Gastroesophageal sphincter (tissue), 4 donors: ENCODE measurements at regions not wholly inside any gene's neighbourhood (a gene's known extent, or its start where the extent isn't known, plus 50 kb on each side); places are given as distances from the start of the nearest gene placed in this dataset.

Experiments
- ATAC-seq: fragments of 150-250 bp; one replicate; pipeline ENCODE4 v1.9.1; 2016; ENCODE audit warnings: mild to moderate bottlenecking, moderate library complexity
- H3K27ac ChIP-seq, 4 donors: fragments of 200-600 bp; sonication (generic) in 3 of 4; 1 replicate in 3 of 4; 2 replicates in 1 of 4; pipeline ENCODE4 v1.5.1; 2016 to 2019
- H3K27me3 ChIP-seq: fragments of 200-600 bp; sonication (generic); one replicate; pipeline ENCODE4 v1.5.1; 2019
- H3K36me3 ChIP-seq, 2 donors: fragments of 200-600 bp; sonication (generic); one replicate each; pipeline ENCODE4 v1.5.1; 2019; ENCODE audit warnings: control low read depth in 1 of 2
- H3K4me1 ChIP-seq, 3 donors: fragments of 200-600 bp; sonication (generic); 1 replicate in 2 of 3; 2 replicates in 1 of 3; pipeline ENCODE4 v1.5.1; 2016 to 2019; ENCODE audit warnings: control low read depth in 2 of 3
- H3K4me3 ChIP-seq, 2 donors: fragments of 200-600 bp; sonication (generic); one replicate each; pipeline ENCODE4 v1.5.1; 2019; ENCODE audit warnings: mild to moderate bottlenecking in 1 of 2, moderate library complexity in 1 of 2
- H3K9me3 ChIP-seq, 3 donors: fragments of 200-600 bp; sonication (generic); one replicate each; pipeline ENCODE4 v1.5.1; 2017 to 2019; ENCODE audit warnings: control low read depth in 2 of 3
- EP300 ChIP-seq: sonication (generic); formaldehyde crosslinking; IDR thresholded peaks from one replicate; pipeline ENCODE4 v1.6.1; 2017; ENCODE audit warnings: antibody characterized with exemption, mild to moderate bottlenecking
- POLR2A ChIP-seq, 2 donors: fragments of 450-650 bp; IDR thresholded peaks; one replicate each; pipeline ENCODE4 v1.6.1; 2017; ENCODE audit warnings: antibody characterized with exemption in 2 of 2, mild to moderate bottlenecking in 2 of 2, moderate library complexity in 1 of 2
- POLR2AphosphoS5 ChIP-seq: sonication (generic); formaldehyde crosslinking; IDR thresholded peaks from one replicate; pipeline ENCODE4 v1.6.1; 2017; ENCODE audit warnings: antibody characterized with exemption
- WGBS, 2 donors: methylation state at CpG; one replicate each; pipeline ENCODE4 v1.1.5; 2018; ENCODE audit warnings: low coverage in 1 of 2; 5-methylcytosine and 5-hydroxymethylcytosine counted together
- TF ChIP-seq, protein P1 (sequence below), 4 experiments: fragments of 200-600 bp in 2 of 4; fragments of 450-650 bp in 2 of 4; sonication (generic) in 1 of 4; IDR thresholded peaks; one replicate each; pipeline ENCODE4 v1.5.1; 2017 to 2019; ENCODE audit warnings: antibody characterized with exemption in 4 of 4, mild to moderate bottlenecking in 2 of 4, moderate library complexity in 2 of 4

DNA sequence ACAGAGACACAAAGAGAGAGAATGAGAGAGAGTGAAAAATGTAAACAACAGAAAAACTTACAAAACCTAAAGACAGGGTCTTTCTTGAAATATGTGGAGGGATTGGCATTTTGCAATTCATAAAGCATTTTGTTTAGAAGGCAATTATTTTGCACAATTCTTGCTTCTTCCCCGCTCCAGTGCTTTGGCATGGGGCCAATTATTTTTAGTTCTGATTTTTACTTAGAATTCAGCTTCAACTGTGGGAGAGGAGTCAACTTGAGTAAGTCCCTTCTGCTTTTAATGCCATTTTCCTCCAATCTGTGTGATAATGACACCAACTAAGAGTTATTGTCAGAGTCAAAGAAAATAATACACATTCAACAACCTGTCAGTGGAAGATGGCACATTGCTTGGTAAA is 1051.9 kb downstream of the NLGN4X start:
- no peak overlapping the region for H3K4me3 ChIP-seq
- no peak for ATAC-seq
- H3K27me3 ChIP-seq: no peaks in the 10 kb centered on the region
- TF ChIP-seq POLR2A (IDR thresholded peaks at IDR 0.05): no peak
- TF ChIP-seq POLR2AphosphoS5: no peak
- no peak for TF ChIP-seq EP300
- TF ChIP-seq, protein P1, sequence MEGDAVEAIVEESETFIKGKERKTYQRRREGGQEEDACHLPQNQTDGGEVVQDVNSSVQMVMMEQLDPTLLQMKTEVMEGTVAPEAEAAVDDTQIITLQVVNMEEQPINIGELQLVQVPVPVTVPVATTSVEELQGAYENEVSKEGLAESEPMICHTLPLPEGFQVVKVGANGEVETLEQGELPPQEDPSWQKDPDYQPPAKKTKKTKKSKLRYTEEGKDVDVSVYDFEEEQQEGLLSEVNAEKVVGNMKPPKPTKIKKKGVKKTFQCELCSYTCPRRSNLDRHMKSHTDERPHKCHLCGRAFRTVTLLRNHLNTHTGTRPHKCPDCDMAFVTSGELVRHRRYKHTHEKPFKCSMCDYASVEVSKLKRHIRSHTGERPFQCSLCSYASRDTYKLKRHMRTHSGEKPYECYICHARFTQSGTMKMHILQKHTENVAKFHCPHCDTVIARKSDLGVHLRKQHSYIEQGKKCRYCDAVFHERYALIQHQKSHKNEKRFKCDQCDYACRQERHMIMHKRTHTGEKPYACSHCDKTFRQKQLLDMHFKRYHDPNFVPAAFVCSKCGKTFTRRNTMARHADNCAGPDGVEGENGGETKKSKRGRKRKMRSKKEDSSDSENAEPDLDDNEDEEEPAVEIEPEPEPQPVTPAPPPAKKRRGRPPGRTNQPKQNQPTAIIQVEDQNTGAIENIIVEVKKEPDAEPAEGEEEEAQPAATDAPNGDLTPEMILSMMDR (IDR thresholded peaks at IDR 0.05): no peak
- H3K9me3 ChIP-seq: no peaks in the 10 kb centered on the region
- no peaks in the 10 kb centered on the region for H3K4me1 ChIP-seq
- no peak overlapping the region for H3K27ac ChIP-seq
- no peaks in the 10 kb centered on the region for H3K36me3 ChIP-seq
- 0 to 13% methylated on average over 1 of the region's 1 CpG for WGBS, 2 donors

DNA sequence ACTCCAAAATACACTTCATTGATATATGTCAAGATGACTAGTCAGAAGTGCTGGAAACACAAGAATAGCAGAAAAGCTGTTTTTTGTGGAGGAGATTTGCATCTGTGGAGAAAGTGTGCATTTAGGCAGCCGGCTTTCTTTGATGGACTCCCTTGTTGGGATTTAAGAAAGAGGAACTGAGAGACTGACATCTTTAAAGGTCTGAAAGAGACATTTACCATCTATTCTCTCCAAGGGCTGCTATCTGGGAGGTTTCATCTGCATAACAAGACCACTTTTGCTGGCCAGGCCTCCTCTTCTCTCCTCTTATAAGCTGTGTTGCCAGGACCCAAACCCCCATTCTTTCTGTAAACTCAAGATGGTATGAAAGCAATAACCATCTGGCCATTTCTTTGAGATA is 1065.0 kb downstream of the NLGN4X start:
- no peaks in the 10 kb centered on the region for H3K27me3 ChIP-seq
- ATAC-seq: no peak
- no peaks in the 10 kb centered on the region for H3K36me3 ChIP-seq
- no peaks in the 10 kb centered on the region for H3K4me1 ChIP-seq
- no peak overlapping the region for H3K4me3 ChIP-seq
- TF ChIP-seq EP300 (no peak), POLR2AphosphoS5 (no peak), POLR2A (IDR thresholded peaks at IDR 0.05) (no peak)
- TF ChIP-seq, protein P1 (IDR thresholded peaks at IDR 0.05): no peak
- no peak overlapping the region for H3K27ac ChIP-seq
- no peaks in the 10 kb centered on the region for H3K9me3 ChIP-seq
- WGBS, 2 donors: 80 to 86% methylated on average over 1 of the region's 1 CpG

DNA sequence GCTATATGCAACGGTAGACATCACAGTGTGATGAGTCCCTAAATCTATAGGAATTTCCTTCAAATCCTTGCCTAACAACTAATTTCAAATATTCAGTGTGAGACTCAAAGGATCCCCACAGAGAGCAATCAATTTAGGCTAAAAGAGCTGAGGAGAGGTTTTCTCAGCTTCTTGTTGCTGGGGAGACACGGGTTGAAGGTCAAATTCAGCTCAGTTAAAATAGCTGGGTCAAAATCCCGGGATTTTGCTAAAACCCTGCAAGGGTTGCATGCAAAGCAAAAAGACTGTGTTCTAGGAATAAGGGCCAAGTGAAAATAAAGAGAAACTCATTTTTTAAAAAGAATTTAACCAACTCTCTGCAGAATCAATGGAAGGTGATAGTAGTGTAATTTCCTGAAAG is 1073.4 kb downstream of the NLGN4X start:
- TF ChIP-seq EP300 (no peak), POLR2A (IDR thresholded peaks at IDR 0.05) (no peak), POLR2AphosphoS5 (no peak)
- TF ChIP-seq, protein P1 (IDR thresholded peaks at IDR 0.05): no peak
- Histone ChIP-seq H3K9me3 (no peaks in the 10 kb centered on the region), H3K4me1 (no peaks in the 10 kb centered on the region), H3K27me3 (no peaks in the 10 kb centered on the region), H3K4me3 (no peak overlapping the region), H3K36me3 (no peaks in the 10 kb centered on the region), H3K27ac (no peak overlapping the region)
- ATAC-seq: no peak
- WGBS, 2 donors: 36 to 50% methylated on average over 2 of the region's 3 CpGs

DNA sequence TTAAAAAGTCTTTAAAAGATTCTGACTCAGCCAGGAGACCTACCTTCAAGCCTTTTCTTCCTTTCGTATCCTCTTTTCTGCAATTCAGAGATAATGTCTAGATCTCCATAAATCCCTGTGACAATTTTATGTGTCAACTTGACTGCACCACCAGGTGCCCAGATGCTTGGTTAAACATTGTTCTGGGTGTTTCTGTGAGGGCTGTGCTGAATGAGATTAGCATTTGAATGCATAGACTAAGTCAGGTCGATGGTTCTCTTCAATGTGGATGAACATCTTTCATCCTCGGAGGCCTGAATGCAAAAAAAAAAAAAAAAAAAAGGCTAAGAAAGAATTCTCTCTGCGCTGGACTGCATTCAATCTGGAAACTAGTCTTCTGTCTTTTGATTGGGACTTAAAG is 1082.7 kb downstream of the NLGN4X start:
- no peak for ATAC-seq
- Histone ChIP-seq H3K4me3 (no peak overlapping the region), H3K9me3 (no peaks in the 10 kb centered on the region), H3K27ac (no peak overlapping the region), H3K36me3 (no peaks in the 10 kb centered on the region), H3K27me3 (no peaks in the 10 kb centered on the region), H3K4me1 (no peaks in the 10 kb centered on the region)
- TF ChIP-seq, protein P1 (IDR thresholded peaks at IDR 0.05): no peak
- TF ChIP-seq POLR2A (IDR thresholded peaks at IDR 0.05) (no peak), EP300 (no peak), POLR2AphosphoS5 (no peak)
- WGBS, 2 donors: 70% methylated on average over 3 of the region's 4 CpGs

DNA sequence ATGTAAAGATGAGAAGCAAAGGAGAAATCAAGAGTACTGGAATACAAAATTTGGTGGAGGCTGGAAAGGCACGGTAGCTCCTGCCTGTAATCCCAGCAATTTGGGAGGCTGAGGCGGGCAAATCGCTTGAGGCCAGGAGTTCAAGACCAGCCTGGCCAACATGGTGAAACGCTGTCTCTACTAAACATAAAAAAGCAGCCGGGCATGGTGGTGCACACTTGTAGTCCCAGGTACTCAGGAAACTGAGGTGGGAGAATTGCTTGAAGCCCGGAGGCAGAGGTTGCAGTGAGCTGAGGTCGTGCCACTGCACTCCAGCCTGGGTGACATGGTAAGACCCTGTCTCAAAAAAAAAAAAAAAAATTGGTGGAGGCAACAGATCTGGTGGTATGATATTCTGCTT is 1086.0 kb downstream of the NLGN4X start:
- Histone ChIP-seq H3K4me3 (no peak overlapping the region), H3K9me3 (no peaks in the 10 kb centered on the region), H3K4me1 (no peaks in the 10 kb centered on the region), H3K27me3 (no peaks in the 10 kb centered on the region), H3K36me3 (no peaks in the 10 kb centered on the region), H3K27ac (no peak overlapping the region)
- WGBS, 2 donors: 80 to 90% methylated on average over 2 to 7 of the region's 7 CpGs
- ATAC-seq: no peak
- TF ChIP-seq POLR2A (IDR thresholded peaks at IDR 0.05) (no peak), POLR2AphosphoS5 (no peak), EP300 (no peak)
- TF ChIP-seq, protein P1 (IDR thresholded peaks at IDR 0.05): no peak
